ENCODE measurements at regions not wholly inside any gene's neighbourhood (a gene's known extent, or its start where the extent isn't known, plus 50 kb on each side); places are given as distances from the start of the nearest gene placed in this dataset.

DNA sequence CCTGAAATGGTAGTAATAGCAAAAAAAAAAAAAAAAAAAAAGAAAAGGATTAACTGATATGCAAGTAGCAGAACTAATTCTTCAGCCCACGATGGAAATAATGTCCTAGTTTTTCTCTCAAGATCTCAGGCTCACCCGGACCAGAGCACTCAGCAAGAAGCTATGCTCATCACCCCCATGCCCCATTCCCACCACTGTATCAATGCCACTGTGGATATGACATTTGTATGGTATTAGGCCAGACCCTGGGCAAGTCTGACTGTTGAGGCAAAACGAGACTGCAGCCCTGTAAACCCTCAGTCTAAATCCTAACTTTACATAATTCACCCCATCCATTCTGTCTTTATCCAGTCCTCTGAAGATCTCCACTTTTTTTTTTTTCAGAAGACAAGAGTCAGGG, 186.1 kb upstream of the KLF14 start:
- POLR2A ChIA-PET = no interaction called here
- Histone ChIP-seq H3K4me1 (ENCODE audit: control insufficient read depth in 2 of 2, insufficient read depth in 2 of 2, low read length in 2 of 2) (peaks cover 2 to 15% of the 10 kb centered on the region in 2 donors), H3K9ac (ENCODE audit: low read length) (no peak overlapping the region), H3K4me2 (replicated peaks; ENCODE audit: low read depth, low read length, poor library complexity, severe bottlenecking) (no peak overlapping the region), H4K20me1 (ENCODE audit: control insufficient read depth, insufficient read depth, low read length, poor library complexity, severe bottlenecking) (peaks cover 11% of the 10 kb centered on the region), H3K36me3 (replicated peaks in 1 of 2; ENCODE audit: control extremely low read depth in 1 of 2, control insufficient read depth in 1 of 2, extremely low read depth in 1 of 2, insufficient read depth in 2 of 2, low read length in 1 of 2) (peaks cover 2 to 48% of the 10 kb centered on the region in 2 experiments), H3K9me3 (ENCODE audit: control extremely low read depth in 1 of 3, control insufficient read depth in 2 of 3, insufficient read depth in 1 of 3, low read length in 2 of 3) (no peaks in the 10 kb centered on the region), H2AFZ (ENCODE audit: insufficient read depth, low read depth, low read length, poor library complexity, severe bottlenecking) (no peak overlapping the region), H3K79me2 (ENCODE audit: control insufficient read depth, insufficient read depth, low read length) (peaks cover 96% of the 10 kb centered on the region), H3K27me3 (replicated peaks in 1 of 4; ENCODE audit: control extremely low read depth in 1 of 4, control insufficient read depth in 3 of 4, insufficient read depth in 4 of 4, low read length in 3 of 4) (no peaks in the 10 kb centered on the region), H3K4me3 (ENCODE audit: control extremely low read depth in 1 of 5, extremely low read depth in 1 of 5, insufficient read depth in 1 of 5, low read depth in 2 of 5, low read length in 4 of 5) (no peak overlapping the region), H3K27ac (ENCODE audit: low read length in 2 of 2) (peak overlapping the region in 1 of 2 donors; percentile 24)
- DNase-seq (no peak), ATAC-seq (ENCODE audit: low read depth) (no peak)
- intact Hi-C loops (cut with micrococcal nuclease) = no loop called here
- 80% methylated on average over 1 of the region's 3 CpGs for WGBS (ENCODE audit: insufficient coverage)
- H3K4me1 Mint-ChIP-seq = peaks cover 48% of the 10 kb centered on the region
- H3K27me3 Mint-ChIP-seq = no peaks in the 10 kb centered on the region
- CTCF ChIA-PET = no interaction called here
- no peak overlapping the region for H3K4me3 Mint-ChIP-seq
- peak overlapping the region; percentile 71 for H3K27ac Mint-ChIP-seq
- no peaks in the 10 kb centered on the region for H3K9me3 Mint-ChIP-seq (ENCODE audit: insufficient read depth)
- no peak for TF ChIP-seq EZH2 (IDR thresholded peaks at IDR 0.05; ENCODE audit: borderline replicate concordance, insufficient read depth, low read depth, low read length, poor library complexity, severe bottlenecking)
- TF ChIP-seq, protein P1, sequence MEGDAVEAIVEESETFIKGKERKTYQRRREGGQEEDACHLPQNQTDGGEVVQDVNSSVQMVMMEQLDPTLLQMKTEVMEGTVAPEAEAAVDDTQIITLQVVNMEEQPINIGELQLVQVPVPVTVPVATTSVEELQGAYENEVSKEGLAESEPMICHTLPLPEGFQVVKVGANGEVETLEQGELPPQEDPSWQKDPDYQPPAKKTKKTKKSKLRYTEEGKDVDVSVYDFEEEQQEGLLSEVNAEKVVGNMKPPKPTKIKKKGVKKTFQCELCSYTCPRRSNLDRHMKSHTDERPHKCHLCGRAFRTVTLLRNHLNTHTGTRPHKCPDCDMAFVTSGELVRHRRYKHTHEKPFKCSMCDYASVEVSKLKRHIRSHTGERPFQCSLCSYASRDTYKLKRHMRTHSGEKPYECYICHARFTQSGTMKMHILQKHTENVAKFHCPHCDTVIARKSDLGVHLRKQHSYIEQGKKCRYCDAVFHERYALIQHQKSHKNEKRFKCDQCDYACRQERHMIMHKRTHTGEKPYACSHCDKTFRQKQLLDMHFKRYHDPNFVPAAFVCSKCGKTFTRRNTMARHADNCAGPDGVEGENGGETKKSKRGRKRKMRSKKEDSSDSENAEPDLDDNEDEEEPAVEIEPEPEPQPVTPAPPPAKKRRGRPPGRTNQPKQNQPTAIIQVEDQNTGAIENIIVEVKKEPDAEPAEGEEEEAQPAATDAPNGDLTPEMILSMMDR (IDR thresholded peaks at IDR 0.05) = no peak

DNA sequence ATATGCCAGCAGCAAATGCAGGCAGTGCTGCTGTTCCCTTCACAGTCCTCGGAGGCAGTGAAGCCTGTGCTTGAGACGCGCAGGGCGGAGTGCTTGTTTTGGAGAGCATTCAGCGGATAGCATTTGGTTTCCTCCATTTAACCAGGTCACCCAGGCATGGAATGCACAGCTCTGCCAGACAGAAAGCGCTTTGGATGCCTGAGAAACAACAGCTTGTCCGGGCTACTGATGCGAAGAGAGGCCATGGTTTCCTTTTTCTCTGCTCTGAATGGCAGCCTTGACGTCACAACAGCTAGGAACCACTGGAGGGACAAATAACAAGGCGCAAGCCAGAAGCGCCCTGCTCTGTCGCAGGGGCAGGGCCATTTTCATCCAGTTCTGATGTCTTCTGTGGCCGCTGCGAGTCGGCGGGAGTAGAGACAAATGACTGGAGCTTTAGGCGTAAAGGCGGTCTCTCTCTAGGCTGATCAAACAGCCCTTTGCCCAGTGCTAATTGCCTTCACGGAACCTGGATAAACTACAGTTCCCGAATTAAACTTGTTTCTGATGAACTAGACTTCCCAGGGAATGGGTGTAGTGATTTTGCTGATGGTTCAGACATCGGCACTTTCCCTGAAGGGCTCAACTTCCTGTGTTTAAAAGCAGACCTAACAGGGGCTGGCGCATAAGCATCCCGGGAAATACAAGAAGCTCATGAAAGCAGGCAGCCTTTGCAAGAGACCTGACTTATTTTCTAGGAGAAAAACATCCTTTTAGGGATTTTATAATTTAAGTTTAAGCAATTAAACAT, 187.6 kb upstream of the KLF14 start:
- no peaks in the 10 kb centered on the region for H3K27me3 ChIP-seq (replicated peaks in 1 of 4; ENCODE audit: control extremely low read depth in 1 of 4, control insufficient read depth in 3 of 4, insufficient read depth in 4 of 4, low read length in 3 of 4)
- no peak overlapping the region for H2AFZ ChIP-seq (ENCODE audit: insufficient read depth, low read depth, low read length, poor library complexity, severe bottlenecking)
- H3K27ac ChIP-seq (ENCODE audit: low read length in 2 of 2) = no peak overlapping the region
- H3K4me2 ChIP-seq (replicated peaks; ENCODE audit: low read depth, low read length, poor library complexity, severe bottlenecking) = no peak overlapping the region
- H3K9ac ChIP-seq (ENCODE audit: low read length) = no peak overlapping the region
- intact Hi-C loops (cut with micrococcal nuclease) = no loop called here
- H3K27me3 Mint-ChIP-seq = no peaks in the 10 kb centered on the region
- no peaks in the 10 kb centered on the region for H3K9me3 ChIP-seq (ENCODE audit: control extremely low read depth in 1 of 3, control insufficient read depth in 2 of 3, insufficient read depth in 1 of 3, low read length in 2 of 3)
- DNase-seq (no peak), ATAC-seq (ENCODE audit: low read depth) (no peak)
- POLR2A ChIA-PET = interaction anchor here (1.3 kb wide), 1 partner anchor 9 kb away, joined by 3 read pairs; no protein-coding TSS in a partner anchor
- peaks cover 47% of the 10 kb centered on the region for H3K4me1 Mint-ChIP-seq
- no peak overlapping the region for H3K4me3 Mint-ChIP-seq
- 98% methylated on average over 21 of the region's 23 CpGs for WGBS (ENCODE audit: insufficient coverage)
- peaks cover 16 to 21% of the 10 kb centered on the region in 2 donors for H3K4me1 ChIP-seq (ENCODE audit: control insufficient read depth in 2 of 2, insufficient read depth in 2 of 2, low read length in 2 of 2)
- CTCF ChIA-PET = interaction anchor here (0.5 to 1.5 kb wide), 3 partner anchors 24 to 381 kb away, joined by 3 to 4 read pairs (median 4); no protein-coding TSS in a partner anchor
- no peak overlapping the region for H3K4me3 ChIP-seq (ENCODE audit: control extremely low read depth in 1 of 5, extremely low read depth in 1 of 5, insufficient read depth in 1 of 5, low read depth in 2 of 5, low read length in 4 of 5)
- TF ChIP-seq, protein P1 (IDR thresholded peaks at IDR 0.05) = no peak
- TF ChIP-seq EZH2 (IDR thresholded peaks at IDR 0.05; ENCODE audit: borderline replicate concordance, insufficient read depth, low read depth, low read length, poor library complexity, severe bottlenecking) = no peak
- H4K20me1 ChIP-seq (ENCODE audit: control insufficient read depth, insufficient read depth, low read length, poor library complexity, severe bottlenecking) = peaks cover 16% of the 10 kb centered on the region
- H3K27ac Mint-ChIP-seq = no peak overlapping the region
- H3K36me3 ChIP-seq (replicated peaks in 1 of 2; ENCODE audit: control extremely low read depth in 1 of 2, control insufficient read depth in 1 of 2, extremely low read depth in 1 of 2, insufficient read depth in 2 of 2, low read length in 1 of 2) = peaks cover 0 to 44% of the 10 kb centered on the region in 2 experiments
- peaks cover 94% of the 10 kb centered on the region for H3K79me2 ChIP-seq (ENCODE audit: control insufficient read depth, insufficient read depth, low read length)
- H3K9me3 Mint-ChIP-seq (ENCODE audit: insufficient read depth) = no peaks in the 10 kb centered on the region

All from B cell (primary cell).